ENCODE measurements at regions not wholly inside any gene's neighbourhood (a gene's known extent, or its start where the extent isn't known, plus 50 kb on each side); places are given as distances from the start of the nearest gene placed in this dataset.

GRCh38 chr10:109261231-109261630 is 662.1 kb downstream of the XPNPEP1 start:
- TF ChIP-seq ZNF384 (IDR thresholded peaks at IDR 0.05): no peak
- TF ChIP-seq FOXK2 (IDR thresholded peaks at IDR 0.05): no peak
- no peak for TF ChIP-seq SUZ12 (IDR thresholded peaks at IDR 0.05)
- TF ChIP-seq BHLHE40 (IDR thresholded peaks at IDR 0.05; ENCODE audit: borderline replicate concordance): no peak
- no peak for TF ChIP-seq SP1 (IDR thresholded peaks at IDR 0.05)
- no peak for TF ChIP-seq NFRKB (IDR thresholded peaks at IDR 0.05)
- TF ChIP-seq FOXM1 (IDR thresholded peaks at IDR 0.05; ENCODE audit: borderline replicate concordance): no peak
- no peak for TF ChIP-seq L3MBTL2 (conservative IDR thresholded peaks at IDR 0.05)
- no peak for TF ChIP-seq HDGF (IDR thresholded peaks at IDR 0.05; ENCODE audit: borderline replicate concordance)
- TF ChIP-seq ELF4 (IDR thresholded peaks at IDR 0.05): no peak
- no peak for TF ChIP-seq PKNOX1 (IDR thresholded peaks at IDR 0.05)
- TF ChIP-seq FOXA1 (IDR thresholded peaks at IDR 0.05): no peak
- no peak for TF ChIP-seq CTBP1 (IDR thresholded peaks at IDR 0.05; ENCODE audit: borderline replicate concordance)

Data from HEK293T (cell line).